Heart left ventricle (tissue), 16 donors: ENCODE measurements at regions not wholly inside any gene's neighbourhood (a gene's known extent, or its start where the extent isn't known, plus 50 kb on each side); places are given as distances from the start of the nearest gene placed in this dataset.

Source experiments
- ATAC-seq, 4 donors: fragments of 200-7000 bp; cut with Tn5 transposase; one replicate each; pipeline ENCODE4 v1.9.1; 2020 to 2022; ENCODE audit warnings: moderate library complexity in 4 of 4, mild to moderate bottlenecking in 3 of 4, moderate number of reproducible peaks in 1 of 4
- DNase-seq, 5 donors: peaks; one replicate each; pipeline ENCODE4 v3.0.0-alpha.2; 2020
- H3K27ac ChIP-seq, 12 donors: fragments of 200-600 bp; sonication (generic) in 4 of 12; one replicate each; pipeline versions ENCODE4 v1.5.0 to v1.8.0; 2016 to 2022; ENCODE audit warnings: mild to moderate bottlenecking in 2 of 12
- H3K27me3 ChIP-seq, 9 donors: fragments of 200-600 bp; sonication (generic) in 2 of 9; one replicate each; pipeline versions ENCODE4 v1.5.1 to v1.8.0; 2016 to 2022; ENCODE audit warnings: mild to moderate bottlenecking in 3 of 9
- H3K36me3 ChIP-seq, 9 donors: fragments of 200-600 bp; sonication (generic) in 2 of 9; one replicate each; pipeline versions ENCODE4 v1.5.0 to v1.8.0; 2018 to 2022; ENCODE audit warnings: mild to moderate bottlenecking in 2 of 9
- H3K4me1 ChIP-seq, 12 donors: fragments of 200-600 bp; sonication (generic) in 4 of 12; one replicate each; pipeline versions ENCODE4 v1.5.0 to v1.8.0; 2016 to 2022; ENCODE audit warnings: mild to moderate bottlenecking in 3 of 12
- H3K4me3 ChIP-seq, 12 donors: fragments of 200-600 bp; sonication (generic) in 4 of 12; one replicate each; pipeline versions ENCODE4 v1.5.0 to v1.8.0; 2017 to 2022; ENCODE audit warnings: mild to moderate bottlenecking in 9 of 12, moderate library complexity in 4 of 12
- H3K9me3 ChIP-seq, 12 donors: fragments of 200-600 bp; sonication (generic) in 4 of 12; one replicate each; pipeline versions ENCODE4 v1.5.0 to v1.8.0; 2016 to 2022; ENCODE audit warnings: mild to moderate bottlenecking in 1 of 12
- POLR2A ChIP-seq, 2 donors: fragments of 450-650 bp; IDR thresholded peaks; one replicate each; pipeline ENCODE4 v1.6.1; 2017; ENCODE audit warnings: antibody characterized with exemption in 2 of 2, mild to moderate bottlenecking in 2 of 2, moderate library complexity in 2 of 2
- WGBS, 4 donors: extraction: QIAGEN DNeasy Blood & Tissue Kit in 2 of 4; methylation state at CpG; one replicate each; pipeline versions ENCODE4 v1.1.5 to v1.1.7; 2013 to 2018; 5-methylcytosine and 5-hydroxymethylcytosine counted together
- intact Hi-C, 10 donors: fragments of 100-400 bp; cut with DNase I; formaldehyde crosslinking; loops; one replicate each; pipeline versions ENCODE4 v1.11.1 to v1.14.2; 2022
- TF ChIP-seq, protein P1 (sequence below), 12 donors: fragments of 200-600 bp; sonication (generic) in 4 of 12; IDR thresholded peaks; one replicate each; pipeline versions ENCODE4 v1.5.0 to v1.8.0; 2018 to 2022; ENCODE audit warnings: antibody characterized with exemption in 12 of 12, mild to moderate bottlenecking in 5 of 12
- donor health status: ischemic (EF 13 %, LVEDD 7.1; RV severe dilation, severe dysfunction).
- donor health status: healthy with polysubstance abuse.
- donor health status: DM: no; HTN: yes; CAD: no.
- donor health status: DM: no; HTN: no; CAD: no.
- donor health status: ischemic (EF 25% LVEDD 6.9; RV normal size, moderate dysfunction).
- donor health status: ischemic (EF 25% LVEDD 5.7; RV mildly dilated, moderate dysfunction).
- donor health status: healthy.
- donor health status: DM: yes; HTN: yes; CAD: no.
- donor health status: ischemic (EF 35%, LVEDD 5.7; RV mildly dilated, moderate dysfunction).
- donor health status: nonischemic (EF 11% LVEDD 7.7; RV severe dilation, severe dysfunction).
- donor health status: DM: yes; HTN: yes; CAD: no.
- donor health status: PGD.
- donor health status: ischemic (EF 29% LVEDD 5.4; RV normal size, mild dysfunction).
- donor health status: nonischemic (EF 23%, LVEDD 6.1; RV moderate dilation, normal function).

DNA sequence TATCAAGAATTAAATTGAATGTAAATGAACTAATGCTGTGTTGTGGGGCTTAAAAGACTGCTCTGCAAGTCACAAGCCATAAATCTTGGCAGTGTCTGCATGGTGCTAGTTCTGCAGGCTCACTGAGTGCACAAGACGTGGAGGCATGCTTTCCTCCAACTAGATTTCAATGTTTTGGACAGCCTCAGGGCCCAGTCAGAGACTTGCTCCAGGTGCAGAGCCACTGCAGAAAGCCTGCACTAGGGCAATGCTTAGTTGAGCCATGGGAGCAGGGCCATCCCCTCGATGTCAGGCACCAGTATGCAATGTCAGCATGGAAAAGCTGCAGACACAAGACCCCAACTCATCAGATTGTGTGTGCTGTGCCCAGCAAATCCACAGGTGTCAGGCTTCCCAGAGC, 234.5 kb upstream of the CDIN1 start:
- TF ChIP-seq, protein P1, sequence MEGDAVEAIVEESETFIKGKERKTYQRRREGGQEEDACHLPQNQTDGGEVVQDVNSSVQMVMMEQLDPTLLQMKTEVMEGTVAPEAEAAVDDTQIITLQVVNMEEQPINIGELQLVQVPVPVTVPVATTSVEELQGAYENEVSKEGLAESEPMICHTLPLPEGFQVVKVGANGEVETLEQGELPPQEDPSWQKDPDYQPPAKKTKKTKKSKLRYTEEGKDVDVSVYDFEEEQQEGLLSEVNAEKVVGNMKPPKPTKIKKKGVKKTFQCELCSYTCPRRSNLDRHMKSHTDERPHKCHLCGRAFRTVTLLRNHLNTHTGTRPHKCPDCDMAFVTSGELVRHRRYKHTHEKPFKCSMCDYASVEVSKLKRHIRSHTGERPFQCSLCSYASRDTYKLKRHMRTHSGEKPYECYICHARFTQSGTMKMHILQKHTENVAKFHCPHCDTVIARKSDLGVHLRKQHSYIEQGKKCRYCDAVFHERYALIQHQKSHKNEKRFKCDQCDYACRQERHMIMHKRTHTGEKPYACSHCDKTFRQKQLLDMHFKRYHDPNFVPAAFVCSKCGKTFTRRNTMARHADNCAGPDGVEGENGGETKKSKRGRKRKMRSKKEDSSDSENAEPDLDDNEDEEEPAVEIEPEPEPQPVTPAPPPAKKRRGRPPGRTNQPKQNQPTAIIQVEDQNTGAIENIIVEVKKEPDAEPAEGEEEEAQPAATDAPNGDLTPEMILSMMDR (IDR thresholded peaks at IDR 0.05), result no peak
- TF ChIP-seq POLR2A (IDR thresholded peaks at IDR 0.05), result no peak
- no peak for DNase-seq
- ATAC-seq, result no peak
- H3K4me3 ChIP-seq, result no peak overlapping the region
- H3K4me1 ChIP-seq, result no peaks in the 10 kb centered on the region
- no peak overlapping the region for H3K27ac ChIP-seq
- H3K9me3 ChIP-seq, result no peaks in the 10 kb centered on the region
- H3K36me3 ChIP-seq, result no peaks in the 10 kb centered on the region
- no peaks in the 10 kb centered on the region for H3K27me3 ChIP-seq
- WGBS, 4 donors, result 83 to 95% (median 87%) methylated on average over 2 of the region's 2 CpGs
- intact Hi-C loops, result no loop called here

DNA sequence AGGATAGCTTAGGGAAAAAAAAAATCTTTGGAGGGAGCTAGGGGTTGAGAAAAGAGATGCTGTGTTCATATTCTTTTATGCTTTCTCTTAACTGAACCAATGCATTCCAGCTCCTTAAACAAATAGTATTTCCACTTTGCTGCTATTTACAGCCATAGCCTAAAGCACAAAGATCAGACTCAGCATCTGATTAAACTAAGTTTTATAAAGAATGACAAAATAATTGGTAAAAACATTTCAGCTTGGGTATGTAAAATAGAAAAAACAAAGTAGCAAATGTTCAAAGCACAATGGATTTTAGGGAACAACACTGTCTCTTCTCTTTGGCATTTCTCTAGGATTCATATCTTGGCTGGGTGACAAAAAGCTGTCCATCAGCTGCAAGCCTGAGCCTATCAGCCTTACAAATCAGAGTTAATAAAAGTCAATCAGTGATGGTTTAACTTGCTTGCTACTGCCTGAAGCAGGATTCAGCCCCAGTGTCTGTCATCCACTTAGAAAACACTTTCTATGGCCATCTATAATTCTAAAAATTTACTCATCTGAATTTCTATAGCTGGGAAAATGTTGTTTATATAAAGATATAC, 232.1 kb upstream of the CDIN1 start:
- intact Hi-C loops, result no loop called here
- Histone ChIP-seq H3K4me3 (no peak overlapping the region), H3K4me1 (no peaks in the 10 kb centered on the region), H3K9me3 (no peaks in the 10 kb centered on the region), H3K27me3 (no peaks in the 10 kb centered on the region), H3K36me3 (no peaks in the 10 kb centered on the region), H3K27ac (no peak overlapping the region)
- DNase-seq (no peak), ATAC-seq (no peak)
- no peak for TF ChIP-seq POLR2A (IDR thresholded peaks at IDR 0.05)
- TF ChIP-seq, protein P1 (IDR thresholded peaks at IDR 0.05), result no peak

DNA sequence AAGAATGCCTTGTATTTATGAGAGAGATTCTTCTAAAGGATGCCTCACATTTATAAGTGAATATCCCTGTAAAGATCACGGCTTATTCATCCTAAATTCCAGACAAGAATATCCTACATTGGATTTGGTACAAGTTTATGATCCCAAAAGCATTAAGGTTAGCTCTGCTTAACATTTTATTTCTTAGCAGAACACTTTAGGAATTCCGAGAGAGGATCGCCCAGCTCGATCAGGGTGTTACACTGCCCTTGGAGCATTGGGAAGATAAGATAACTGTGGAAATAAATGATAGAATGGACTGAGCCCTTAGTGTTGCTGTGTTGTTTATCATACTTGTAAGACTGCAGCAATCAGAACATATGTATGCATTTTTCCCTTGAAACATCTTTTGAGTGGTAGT, 223.0 kb upstream of the CDIN1 start:
- Histone ChIP-seq H3K4me3 (no peak overlapping the region), H3K4me1 (peaks cover 0 to 26% (median 20%) of the 10 kb centered on the region in 12 donors), H3K36me3 (no peaks in the 10 kb centered on the region), H3K27ac (peak overlapping the region in 5 of 12 donors; percentile 39 to 71 (median 49)), H3K27me3 (no peaks in the 10 kb centered on the region), H3K9me3 (no peaks in the 10 kb centered on the region)
- intact Hi-C loops, result no loop called here
- 41 to 47% (median 45%) methylated on average over 4 of the region's 4 CpGs for WGBS, 4 donors
- ATAC-seq (no peak), DNase-seq (no peak)
- no peak for TF ChIP-seq POLR2A (IDR thresholded peaks at IDR 0.05)

DNA sequence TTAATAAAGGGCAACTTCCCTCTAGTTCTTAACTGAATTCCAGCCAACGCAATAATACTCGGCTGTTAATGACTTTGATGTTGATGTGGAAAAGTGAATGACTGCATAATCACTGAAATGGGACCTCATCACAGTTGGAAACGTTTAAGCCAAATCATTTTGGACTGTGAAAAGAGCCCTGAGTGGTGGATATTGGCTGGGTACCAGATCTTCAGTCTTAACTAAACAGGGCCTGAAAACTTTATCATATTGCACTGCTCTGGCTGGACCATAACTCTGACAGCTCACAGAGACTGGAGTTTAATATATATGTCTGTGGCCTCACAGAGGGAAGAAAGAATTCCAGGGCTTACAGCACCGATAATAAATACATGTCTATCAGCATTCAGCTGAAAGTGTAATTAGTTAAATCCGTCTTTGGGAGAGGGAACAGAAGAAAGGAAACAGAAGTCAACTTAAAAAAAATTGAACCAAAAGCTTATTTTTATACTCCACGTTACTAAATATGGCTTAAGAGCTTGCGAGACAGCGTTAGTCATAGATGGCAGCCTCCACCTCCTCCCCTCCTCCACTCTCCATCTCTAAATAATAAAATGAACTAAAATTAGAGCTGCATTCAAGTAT, 222.3 kb upstream of the CDIN1 start:
- intact Hi-C loops, result no loop called here
- DNase-seq (no peak), ATAC-seq (peak; percentile 61 to 88 (median 76))
- 2 to 4% (median 4%) methylated on average over 8 of the region's 8 CpGs for WGBS, 4 donors
- Histone ChIP-seq H3K4me1 (peaks cover 0 to 26% (median 20%) of the 10 kb centered on the region in 12 donors), H3K27me3 (no peaks in the 10 kb centered on the region), H3K9me3 (no peaks in the 10 kb centered on the region), H3K36me3 (no peaks in the 10 kb centered on the region), H3K27ac (peak overlapping the region in 7 of 12 donors; percentile 7 to 71 (median 49)), H3K4me3 (no peak overlapping the region)
- TF ChIP-seq, protein P1 (IDR thresholded peaks at IDR 0.05), result no peak
- TF ChIP-seq POLR2A (IDR thresholded peaks at IDR 0.05), result no peak
